Adipocyte (in vitro differentiated cells): ENCODE measurements at regions not wholly inside any gene's neighbourhood (a gene's known extent, or its start where the extent isn't known, plus 50 kb on each side); places are given as distances from the start of the nearest gene placed in this dataset.
"Not testable (repeated sequence)": the region's sequence is repeated elsewhere in the genome, so short reads cannot be mapped to it uniquely, and the experiment has no call there.

Experiments used
- DNase-seq: peaks from one replicate; pipeline ENCODE4 v3.0.0-alpha.2; 2015; ENCODE audit warnings: low read depth
- H3K27me3 ChIP-seq: replicated peaks from 2 replicates; pipeline ENCODE4 v1.7.0; 2013; ENCODE audit warnings: mild to moderate bottlenecking, low read length, moderate library complexity; ENCODE audit not compliant: control insufficient read depth, insufficient read depth
- H3K36me3 ChIP-seq: 2 replicates; pipeline ENCODE4 v1.7.0; 2013; ENCODE audit warnings: low read length, mild to moderate bottlenecking, moderate library complexity; ENCODE audit not compliant: control insufficient read depth, insufficient read depth, severe bottlenecking
- H3K4me1 ChIP-seq: 2 replicates; pipeline ENCODE4 v1.7.0; 2013; ENCODE audit warnings: mild to moderate bottlenecking, low read length, moderate library complexity; ENCODE audit not compliant: control insufficient read depth, insufficient read depth
- H3K4me3 ChIP-seq: 2 replicates; pipeline ENCODE4 v1.7.0; 2013; ENCODE audit warnings: mild to moderate bottlenecking, low read length, moderate library complexity
- H3K9ac ChIP-seq: 2 replicates; pipeline ENCODE4 v1.7.0; 2013; ENCODE audit warnings: mild to moderate bottlenecking, low read length, moderate library complexity
- H3K9me3 ChIP-seq: 2 replicates; pipeline ENCODE4 v1.7.0; 2013; ENCODE audit warnings: mild to moderate bottlenecking, low read length, moderate library complexity; ENCODE audit not compliant: control insufficient read depth

- H3K27me3 ChIP-seq, H3K4me3 ChIP-seq, H3K36me3 ChIP-seq, H3K9ac ChIP-seq, H3K4me1 ChIP-seq, DNase-seq, H3K9me3 ChIP-seq: not testable (repeated sequence)
Measured at GRCh38 chr2:144760939-144761338, 241.0 kb upstream of the ZEB2 start.

- no peaks in the 10 kb centered on the region for H3K9me3 ChIP-seq
- no peaks in the 10 kb centered on the region for H3K36me3 ChIP-seq
- no peak for DNase-seq
- no peak overlapping the region for H3K9ac ChIP-seq
- H3K27me3 ChIP-seq = no peaks in the 10 kb centered on the region
- no peak overlapping the region for H3K4me3 ChIP-seq
- H3K4me1 ChIP-seq = no peaks in the 10 kb centered on the region
Measured at GRCh38 chr2:144759746-144760145, 239.8 kb upstream of the ZEB2 start.

DNA sequence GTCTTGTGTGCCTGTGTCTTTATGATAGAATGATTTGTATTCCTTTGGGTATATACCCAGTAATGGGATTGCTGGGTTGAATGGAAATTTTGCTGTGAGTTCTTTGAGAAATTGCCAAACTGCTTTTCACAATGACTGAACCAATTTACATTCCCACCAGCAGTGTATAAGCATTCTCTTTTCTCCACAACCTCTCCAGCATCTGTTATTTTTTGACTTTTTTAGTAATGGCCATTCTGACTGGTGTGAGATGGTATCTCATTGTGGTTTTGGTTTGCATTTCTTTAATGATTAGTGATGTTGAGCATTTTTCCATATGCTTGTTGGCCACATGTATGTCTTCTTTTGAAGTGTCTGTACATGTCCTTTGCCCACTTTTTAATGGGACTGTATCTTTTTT, 238.3 kb upstream of the ZEB2 start:
- H3K9ac ChIP-seq, H3K27me3 ChIP-seq, H3K4me3 ChIP-seq, DNase-seq, H3K9me3 ChIP-seq, H3K4me1 ChIP-seq, H3K36me3 ChIP-seq: not testable (repeated sequence)

GRCh38 chr2:144753416-144753815, 233.5 kb upstream of the ZEB2 start:
- DNase-seq = peak; percentile 19
- no peaks in the 10 kb centered on the region for H3K27me3 ChIP-seq
- peaks cover 20% of the 10 kb centered on the region for H3K9me3 ChIP-seq
- H3K36me3 ChIP-seq = no peaks in the 10 kb centered on the region
- peak overlapping the region; percentile 8 for H3K4me3 ChIP-seq
- H3K9ac ChIP-seq = no peak overlapping the region
- no peaks in the 10 kb centered on the region for H3K4me1 ChIP-seq

DNA sequence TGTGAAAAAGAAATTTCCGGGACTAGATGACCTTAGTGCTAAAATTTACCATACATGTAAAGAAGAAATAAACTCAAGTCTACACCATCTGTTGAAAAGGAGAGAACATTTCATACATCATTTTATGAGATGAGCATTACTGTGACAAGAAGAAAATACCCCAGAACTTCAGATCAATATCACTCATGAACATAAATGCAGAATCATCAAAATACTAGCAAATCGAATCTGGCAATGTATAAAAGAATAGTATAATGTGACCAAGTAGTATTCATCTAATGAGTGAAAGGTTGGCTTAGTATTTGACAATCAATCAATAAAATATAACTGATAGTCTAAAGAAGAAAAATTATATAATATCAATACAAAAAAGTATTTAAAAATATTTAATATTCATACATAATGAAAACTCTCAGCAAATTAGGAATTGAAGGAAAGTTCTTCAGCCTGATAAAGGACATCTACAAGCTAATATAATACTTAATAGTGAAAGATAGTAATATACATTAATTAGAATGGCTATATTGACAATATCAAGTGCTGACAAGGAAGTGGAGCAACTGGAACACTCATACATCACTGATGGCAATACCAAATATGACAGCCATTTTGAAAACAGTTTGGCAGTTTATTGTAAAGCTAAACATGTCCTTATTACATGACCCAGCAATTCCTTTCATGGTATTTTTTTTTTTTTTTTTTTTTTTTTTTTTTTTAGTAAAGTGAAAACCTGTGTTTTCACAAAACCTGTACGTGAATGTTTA, 231.4 kb upstream of the ZEB2 start:
- no peak overlapping the region for H3K9ac ChIP-seq
- no peaks in the 10 kb centered on the region for H3K27me3 ChIP-seq
- no peaks in the 10 kb centered on the region for H3K4me1 ChIP-seq
- no peaks in the 10 kb centered on the region for H3K36me3 ChIP-seq
- no peak for DNase-seq
- H3K9me3 ChIP-seq = peaks cover 30% of the 10 kb centered on the region
- no peak overlapping the region for H3K4me3 ChIP-seq

DNA sequence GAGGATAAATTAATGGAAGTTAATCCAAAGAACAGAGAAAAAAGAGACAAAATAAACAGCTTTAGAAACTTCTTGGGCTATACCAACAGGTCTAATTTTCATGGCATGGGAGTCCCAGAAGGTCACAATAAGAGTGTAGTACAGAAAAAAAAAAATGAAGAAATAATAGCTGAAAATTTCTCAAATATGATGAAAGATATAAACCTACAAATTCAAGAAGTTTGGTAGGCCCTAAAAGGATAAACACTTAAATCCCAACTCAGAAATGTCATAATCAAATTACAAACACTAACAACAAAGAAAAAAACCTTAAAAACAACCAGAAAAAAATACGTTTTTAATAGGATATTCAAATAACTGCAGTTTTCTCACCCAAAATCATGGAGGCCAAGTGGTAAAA, 229.3 kb upstream of the ZEB2 start:
- no peak for DNase-seq
- no peak overlapping the region for H3K9ac ChIP-seq
- no peak overlapping the region for H3K4me3 ChIP-seq
- no peaks in the 10 kb centered on the region for H3K4me1 ChIP-seq
- no peaks in the 10 kb centered on the region for H3K36me3 ChIP-seq
- no peaks in the 10 kb centered on the region for H3K27me3 ChIP-seq
- H3K9me3 ChIP-seq = peaks cover 30% of the 10 kb centered on the region

DNA sequence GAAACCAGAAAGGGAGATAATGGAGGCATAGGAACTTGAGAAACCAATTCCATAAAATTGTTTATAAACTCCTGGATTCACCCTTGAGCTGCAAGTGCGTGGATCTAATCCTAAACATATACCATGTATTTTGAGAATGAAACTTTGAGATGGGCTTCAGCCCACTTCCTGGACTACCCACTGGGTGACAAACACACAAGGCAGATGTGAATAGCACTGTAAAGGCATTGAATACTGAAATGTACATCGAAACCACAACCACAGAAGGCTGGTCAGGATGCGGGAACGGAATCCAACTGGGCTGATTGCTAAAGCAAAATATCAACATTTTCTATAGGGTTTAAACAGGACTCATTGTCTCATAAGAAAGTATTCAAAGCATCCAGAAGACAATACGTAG, 228.5 kb upstream of the ZEB2 start:
- DNase-seq = no peak
- peaks cover 30% of the 10 kb centered on the region for H3K9me3 ChIP-seq
- no peaks in the 10 kb centered on the region for H3K27me3 ChIP-seq
- no peak overlapping the region for H3K9ac ChIP-seq
- H3K4me3 ChIP-seq = no peak overlapping the region
- H3K36me3 ChIP-seq = no peaks in the 10 kb centered on the region
- no peaks in the 10 kb centered on the region for H3K4me1 ChIP-seq

- Histone ChIP-seq H3K27me3 (no peaks in the 10 kb centered on the region), H3K36me3 (no peaks in the 10 kb centered on the region), H3K9me3 (peaks cover 30% of the 10 kb centered on the region), H3K4me1 (no peaks in the 10 kb centered on the region), H3K4me3 (no peak overlapping the region), H3K9ac (no peak overlapping the region)
- DNase-seq = no peak
Measured at GRCh38 chr2:144747571-144747970, 227.7 kb upstream of the ZEB2 start.

GRCh38 chr2:144745424-144745823, 225.5 kb upstream of the ZEB2 start:
- no peaks in the 10 kb centered on the region for H3K36me3 ChIP-seq
- H3K4me1 ChIP-seq = no peaks in the 10 kb centered on the region
- no peak for DNase-seq
- no peak overlapping the region for H3K4me3 ChIP-seq
- no peak overlapping the region for H3K9ac ChIP-seq
- H3K9me3 ChIP-seq = peaks cover 21% of the 10 kb centered on the region
- no peaks in the 10 kb centered on the region for H3K27me3 ChIP-seq

DNA sequence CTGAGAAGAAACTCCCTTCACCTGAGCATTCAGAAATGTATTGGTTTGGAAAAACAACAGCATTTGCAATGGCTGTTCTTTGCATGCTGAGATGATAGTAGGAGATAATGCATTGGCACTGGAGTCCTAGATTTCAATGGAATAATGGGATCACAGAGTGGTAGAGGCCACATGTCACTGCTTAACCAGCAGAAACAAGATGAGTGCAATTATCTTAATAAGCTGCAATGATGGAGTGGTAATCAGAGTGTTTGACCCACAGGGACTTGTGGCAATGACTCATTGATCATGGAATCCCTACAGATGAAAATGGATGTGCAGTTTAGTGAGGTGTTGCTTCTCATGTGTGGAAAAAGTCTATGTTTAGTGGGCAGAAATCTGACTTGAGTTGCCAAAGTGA, 218.8 kb upstream of the ZEB2 start:
- Histone ChIP-seq H3K9ac (no peak overlapping the region), H3K36me3 (no peaks in the 10 kb centered on the region)

GRCh38 chr2:144730711-144731110, 210.8 kb upstream of the ZEB2 start:
- DNase-seq = no peak
- H3K4me3 ChIP-seq = no peak overlapping the region
- H3K9ac ChIP-seq = no peak overlapping the region
- no peaks in the 10 kb centered on the region for H3K36me3 ChIP-seq
- H3K27me3 ChIP-seq = no peaks in the 10 kb centered on the region
- H3K9me3 ChIP-seq = peaks cover 11% of the 10 kb centered on the region
- peaks cover 6% of the 10 kb centered on the region for H3K4me1 ChIP-seq

More for the DNA sequence above, 218.8 kb upstream of the ZEB2 start:
- H3K27me3 ChIP-seq = no peaks in the 10 kb centered on the region
- no peaks in the 10 kb centered on the region for H3K4me1 ChIP-seq
- H3K9me3 ChIP-seq = peaks cover 15% of the 10 kb centered on the region
- no peak for DNase-seq
- no peak overlapping the region for H3K4me3 ChIP-seq

GRCh38 chr2:144724460-144724859, 204.5 kb upstream of the ZEB2 start:
- not testable (repeated sequence) for H3K4me3 ChIP-seq, H3K4me1 ChIP-seq, DNase-seq, H3K36me3 ChIP-seq, H3K9ac ChIP-seq, H3K9me3 ChIP-seq, H3K27me3 ChIP-seq
